ENCODE measurements at regions not wholly inside any gene's neighbourhood (a gene's known extent, or its start where the extent isn't known, plus 50 kb on each side); places are given as distances from the start of the nearest gene placed in this dataset.

DNA sequence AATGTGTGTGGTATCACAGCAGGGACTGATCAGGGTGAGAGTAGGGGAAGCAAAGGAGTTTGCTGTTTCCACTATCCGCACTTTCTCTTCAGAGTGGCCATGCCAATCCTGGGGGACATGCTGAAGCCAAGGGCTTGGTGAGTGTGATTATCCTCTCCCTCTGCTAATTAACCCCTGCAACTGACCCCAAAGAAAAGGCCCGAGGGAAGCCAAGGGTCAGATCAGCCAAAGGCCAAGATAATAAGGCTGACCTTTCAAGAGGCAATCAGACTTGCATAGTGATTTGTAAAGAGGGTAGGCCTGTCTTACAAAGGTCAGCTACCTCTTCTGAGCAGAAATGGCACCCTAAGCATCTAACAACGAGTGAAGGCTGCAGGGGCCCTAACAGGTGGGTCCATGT is 420.5 kb upstream of the CPEB2 start:
- in situ Hi-C loops (cut with MboI; ENCODE audit: low sequenced_read_pairs, unreplicated experiment), result no loop called here
- TF ChIP-seq, protein P1, sequence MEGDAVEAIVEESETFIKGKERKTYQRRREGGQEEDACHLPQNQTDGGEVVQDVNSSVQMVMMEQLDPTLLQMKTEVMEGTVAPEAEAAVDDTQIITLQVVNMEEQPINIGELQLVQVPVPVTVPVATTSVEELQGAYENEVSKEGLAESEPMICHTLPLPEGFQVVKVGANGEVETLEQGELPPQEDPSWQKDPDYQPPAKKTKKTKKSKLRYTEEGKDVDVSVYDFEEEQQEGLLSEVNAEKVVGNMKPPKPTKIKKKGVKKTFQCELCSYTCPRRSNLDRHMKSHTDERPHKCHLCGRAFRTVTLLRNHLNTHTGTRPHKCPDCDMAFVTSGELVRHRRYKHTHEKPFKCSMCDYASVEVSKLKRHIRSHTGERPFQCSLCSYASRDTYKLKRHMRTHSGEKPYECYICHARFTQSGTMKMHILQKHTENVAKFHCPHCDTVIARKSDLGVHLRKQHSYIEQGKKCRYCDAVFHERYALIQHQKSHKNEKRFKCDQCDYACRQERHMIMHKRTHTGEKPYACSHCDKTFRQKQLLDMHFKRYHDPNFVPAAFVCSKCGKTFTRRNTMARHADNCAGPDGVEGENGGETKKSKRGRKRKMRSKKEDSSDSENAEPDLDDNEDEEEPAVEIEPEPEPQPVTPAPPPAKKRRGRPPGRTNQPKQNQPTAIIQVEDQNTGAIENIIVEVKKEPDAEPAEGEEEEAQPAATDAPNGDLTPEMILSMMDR (IDR thresholded peaks at IDR 0.05; ENCODE audit: borderline replicate concordance, control extremely low read depth, extremely low read depth, insufficient read depth, missing control alignments), result no peak
- DNase-seq (ENCODE audit: low spot score), result no peak

GRCh38 chr4:14582677-14583076 is 419.6 kb upstream of the CPEB2 start:
- TF ChIP-seq, protein P1 (IDR thresholded peaks at IDR 0.05; ENCODE audit: borderline replicate concordance, control extremely low read depth, extremely low read depth, insufficient read depth, missing control alignments), result no peak
- no peak for DNase-seq (ENCODE audit: low spot score)
- in situ Hi-C loops (cut with MboI; ENCODE audit: low sequenced_read_pairs, unreplicated experiment), result no loop called here

DNA sequence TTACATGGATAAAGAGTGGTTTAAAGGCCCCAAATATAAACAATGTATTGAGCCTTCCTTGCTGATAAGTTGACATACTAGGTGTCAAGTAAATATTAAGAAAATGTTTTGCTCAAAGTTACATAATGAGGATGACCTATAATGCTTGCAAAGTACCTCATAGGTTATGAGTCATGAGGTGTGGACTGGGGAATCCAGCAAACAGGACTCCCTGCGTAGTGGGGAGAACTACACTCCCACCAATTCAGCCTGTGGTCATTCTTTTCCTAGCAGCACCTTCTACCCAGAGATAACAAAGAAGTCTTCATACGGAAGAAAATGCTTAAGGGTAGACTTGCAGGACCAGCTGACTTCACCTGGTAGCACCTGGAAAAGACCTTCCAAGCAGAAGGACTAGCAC is 418.9 kb upstream of the CPEB2 start:
- TF ChIP-seq, protein P1 (IDR thresholded peaks at IDR 0.05; ENCODE audit: borderline replicate concordance, control extremely low read depth, extremely low read depth, insufficient read depth, missing control alignments), result no peak
- no peak for DNase-seq (ENCODE audit: low spot score)
- in situ Hi-C loops (cut with MboI; ENCODE audit: low sequenced_read_pairs, unreplicated experiment), result no loop called here

DNA sequence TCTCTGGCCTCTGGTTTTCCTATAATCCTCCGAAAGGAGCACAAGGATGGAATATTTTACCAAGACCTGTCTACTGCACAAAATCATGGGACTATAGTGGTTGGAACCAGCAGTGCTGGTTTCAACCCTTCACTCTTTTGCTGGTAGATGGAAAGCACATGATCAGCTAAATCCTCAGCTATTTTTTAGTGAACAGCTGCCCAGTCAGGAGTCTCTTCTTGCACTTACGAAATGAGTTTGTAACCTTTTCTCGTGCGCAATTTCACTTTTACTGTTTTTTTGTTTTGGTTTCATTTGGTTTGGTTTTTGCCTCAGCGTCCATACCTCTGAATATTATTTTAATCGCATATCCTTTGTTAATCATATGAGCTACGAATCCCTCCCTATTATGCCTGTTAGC is 418.5 kb upstream of the CPEB2 start:
- in situ Hi-C loops (cut with MboI; ENCODE audit: low sequenced_read_pairs, unreplicated experiment), result no loop called here
- TF ChIP-seq, protein P1 (IDR thresholded peaks at IDR 0.05; ENCODE audit: borderline replicate concordance, control extremely low read depth, extremely low read depth, insufficient read depth, missing control alignments), result no peak
- DNase-seq (ENCODE audit: low spot score), result no peak

DNA sequence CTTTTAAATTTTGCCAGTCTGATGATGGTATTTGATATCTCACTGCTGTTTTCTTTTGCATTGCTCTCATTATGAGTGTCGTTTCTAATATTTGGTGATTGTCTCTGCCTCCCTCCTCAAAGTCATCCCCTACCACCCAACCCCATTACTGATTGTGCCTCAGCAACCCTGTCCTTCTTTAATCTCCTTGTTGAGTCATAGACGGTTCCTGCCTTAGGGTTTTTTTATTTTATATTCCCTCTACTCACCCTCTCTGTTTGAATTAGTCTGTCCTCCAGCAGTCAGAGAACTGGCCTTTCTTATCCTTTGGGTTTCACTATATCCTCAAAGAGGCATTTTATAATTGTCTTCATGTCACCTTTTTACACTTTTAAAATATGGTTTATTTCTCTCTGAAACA is 409.3 kb upstream of the CPEB2 start:
- in situ Hi-C loops (cut with MboI; ENCODE audit: low sequenced_read_pairs, unreplicated experiment), result no loop called here
- no peak for DNase-seq (ENCODE audit: low spot score)
- TF ChIP-seq, protein P1 (IDR thresholded peaks at IDR 0.05; ENCODE audit: borderline replicate concordance, control extremely low read depth, extremely low read depth, insufficient read depth, missing control alignments), result no peak

- no peak for DNase-seq (ENCODE audit: low spot score)
- TF ChIP-seq, protein P1 (IDR thresholded peaks at IDR 0.05; ENCODE audit: borderline replicate concordance, control extremely low read depth, extremely low read depth, insufficient read depth, missing control alignments), result no peak
- in situ Hi-C loops (cut with MboI; ENCODE audit: low sequenced_read_pairs, unreplicated experiment), result no loop called here
These were observed 406.3 kb upstream of the CPEB2 start for GRCh38 chr4:14596028-14596427.

GRCh38 chr4:14596437-14596836 is 405.8 kb upstream of the CPEB2 start:
- TF ChIP-seq, protein P1 (IDR thresholded peaks at IDR 0.05; ENCODE audit: borderline replicate concordance, control extremely low read depth, extremely low read depth, insufficient read depth, missing control alignments), result no peak
- no peak for DNase-seq (ENCODE audit: low spot score)
- in situ Hi-C loops (cut with MboI; ENCODE audit: low sequenced_read_pairs, unreplicated experiment), result no loop called here
